AG09319 (cell line): ENCODE measurements at regions not wholly inside any gene's neighbourhood (a gene's known extent, or its start where the extent isn't known, plus 50 kb on each side); places are given as distances from the start of the nearest gene placed in this dataset.

Experiments
- DNase-seq: peaks from one replicate; pipeline ENCODE4 v3.0.0-alpha.2; 2010; ENCODE audit warnings: low read depth; ENCODE audit errors: extremely low read depth
- TF ChIP-seq, protein P1 (sequence below): IDR thresholded peaks from 2 replicates; pipeline ENCODE4 v1.5.1; 2011; ENCODE audit warnings: low read depth, mild to moderate bottlenecking, inconsistent platforms, low read length, moderate library complexity

DNA sequence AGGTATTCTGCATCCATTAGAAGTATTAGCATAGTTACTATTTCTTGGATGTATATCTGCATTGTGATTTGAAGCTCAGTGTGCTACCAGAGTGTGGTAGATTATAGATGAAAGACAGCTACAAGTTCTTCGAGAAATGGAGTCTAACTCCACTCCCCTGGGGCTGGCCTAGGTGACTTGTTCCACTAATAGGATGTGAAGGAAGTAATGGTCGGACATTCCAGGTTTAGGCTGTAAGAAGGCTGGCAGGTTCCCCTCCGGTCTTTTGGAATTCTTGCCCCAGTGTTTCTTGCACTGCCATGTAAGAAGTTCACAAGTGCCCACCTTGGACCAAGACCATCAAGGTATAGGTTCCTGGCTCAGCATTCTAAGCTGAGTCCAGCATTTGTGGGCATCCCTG lies 236.4 kb downstream of the FLRT2 start:
- TF ChIP-seq, protein P1, sequence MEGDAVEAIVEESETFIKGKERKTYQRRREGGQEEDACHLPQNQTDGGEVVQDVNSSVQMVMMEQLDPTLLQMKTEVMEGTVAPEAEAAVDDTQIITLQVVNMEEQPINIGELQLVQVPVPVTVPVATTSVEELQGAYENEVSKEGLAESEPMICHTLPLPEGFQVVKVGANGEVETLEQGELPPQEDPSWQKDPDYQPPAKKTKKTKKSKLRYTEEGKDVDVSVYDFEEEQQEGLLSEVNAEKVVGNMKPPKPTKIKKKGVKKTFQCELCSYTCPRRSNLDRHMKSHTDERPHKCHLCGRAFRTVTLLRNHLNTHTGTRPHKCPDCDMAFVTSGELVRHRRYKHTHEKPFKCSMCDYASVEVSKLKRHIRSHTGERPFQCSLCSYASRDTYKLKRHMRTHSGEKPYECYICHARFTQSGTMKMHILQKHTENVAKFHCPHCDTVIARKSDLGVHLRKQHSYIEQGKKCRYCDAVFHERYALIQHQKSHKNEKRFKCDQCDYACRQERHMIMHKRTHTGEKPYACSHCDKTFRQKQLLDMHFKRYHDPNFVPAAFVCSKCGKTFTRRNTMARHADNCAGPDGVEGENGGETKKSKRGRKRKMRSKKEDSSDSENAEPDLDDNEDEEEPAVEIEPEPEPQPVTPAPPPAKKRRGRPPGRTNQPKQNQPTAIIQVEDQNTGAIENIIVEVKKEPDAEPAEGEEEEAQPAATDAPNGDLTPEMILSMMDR: no peak

DNA sequence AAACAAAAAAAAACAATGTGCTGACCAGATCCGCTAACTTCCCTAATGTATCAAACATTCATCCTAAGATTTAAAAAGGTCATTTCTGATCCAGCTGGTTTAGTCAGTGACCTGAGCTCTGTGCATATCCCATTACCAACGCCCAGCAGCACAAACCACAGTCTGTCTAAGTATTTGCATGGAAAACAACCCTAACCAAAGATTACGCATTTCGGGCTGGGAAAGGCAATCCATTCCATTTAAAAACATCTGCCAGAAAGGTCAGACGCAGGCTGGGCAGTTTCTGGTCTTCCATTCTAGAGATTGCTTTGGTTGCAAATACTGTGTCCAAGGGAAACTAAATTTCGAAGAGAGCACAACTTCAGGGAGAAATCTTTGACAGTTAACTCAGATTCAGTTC lies 234.9 kb downstream of the FLRT2 start:
- DNase-seq: no peak
- TF ChIP-seq, protein P1: no peak

More for the DNA sequence above, 236.4 kb downstream of the FLRT2 start:
- DNase-seq: no peak

DNA sequence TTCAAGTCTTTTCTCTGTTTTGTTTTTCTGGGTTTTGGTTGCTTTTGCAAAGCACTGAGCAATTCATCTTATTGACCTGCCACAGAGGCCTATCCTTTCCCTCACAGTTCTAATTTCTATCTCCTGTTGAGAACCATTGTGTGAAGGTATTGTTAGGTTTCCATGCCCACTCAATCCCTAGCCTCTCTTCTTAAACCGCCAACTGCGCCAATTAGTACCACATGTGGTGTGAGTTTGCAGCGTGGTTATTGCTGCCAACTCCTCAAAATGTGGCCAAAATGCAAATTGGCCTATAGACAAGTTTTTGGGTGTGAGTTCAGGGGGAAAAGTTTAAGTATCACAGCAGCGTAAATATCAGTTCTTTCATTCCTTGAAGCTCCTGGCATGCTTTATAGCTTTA lies 232.6 kb downstream of the FLRT2 start:
- DNase-seq: no peak
- TF ChIP-seq, protein P1: no peak

DNA sequence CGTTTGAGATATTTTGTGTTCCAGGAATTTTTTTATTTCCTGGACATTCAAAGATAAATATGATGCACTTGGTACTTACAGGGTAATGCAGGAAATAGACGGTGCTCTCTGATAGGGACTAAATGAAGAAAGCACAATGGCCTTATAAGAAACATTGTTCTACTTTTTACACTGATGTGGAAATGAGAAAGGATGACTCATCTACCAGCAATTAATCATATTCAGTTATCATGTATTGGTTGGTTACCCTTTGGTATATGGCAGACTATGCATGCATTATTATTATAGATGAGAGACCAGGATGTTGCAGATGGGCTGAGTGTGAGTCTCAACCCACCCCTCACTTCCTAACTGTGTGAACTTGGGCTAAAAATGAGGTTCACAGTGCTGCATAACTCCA lies 222.2 kb downstream of the FLRT2 start:
- TF ChIP-seq, protein P1: no peak
- no peak for DNase-seq

DNA sequence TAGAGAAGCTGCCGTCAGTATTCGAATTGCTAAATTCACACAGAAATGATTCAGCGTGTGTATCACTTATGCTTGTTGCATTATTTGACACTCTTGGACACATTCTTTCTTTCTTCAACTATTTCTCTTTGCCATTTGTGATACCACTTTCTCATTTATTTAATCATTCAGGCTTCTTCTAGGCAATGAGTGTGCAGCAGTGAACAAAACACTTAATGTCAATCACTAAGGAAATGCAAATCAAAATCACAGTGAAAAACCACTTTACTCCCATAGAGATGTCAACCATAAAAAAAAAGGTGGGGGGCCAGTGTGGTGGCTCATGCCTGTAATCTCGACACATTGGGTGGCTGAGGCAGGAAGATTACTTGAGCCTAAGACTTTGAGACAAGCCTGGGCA lies 214.6 kb downstream of the FLRT2 start:
- TF ChIP-seq, protein P1: no peak
- DNase-seq: no peak

DNA sequence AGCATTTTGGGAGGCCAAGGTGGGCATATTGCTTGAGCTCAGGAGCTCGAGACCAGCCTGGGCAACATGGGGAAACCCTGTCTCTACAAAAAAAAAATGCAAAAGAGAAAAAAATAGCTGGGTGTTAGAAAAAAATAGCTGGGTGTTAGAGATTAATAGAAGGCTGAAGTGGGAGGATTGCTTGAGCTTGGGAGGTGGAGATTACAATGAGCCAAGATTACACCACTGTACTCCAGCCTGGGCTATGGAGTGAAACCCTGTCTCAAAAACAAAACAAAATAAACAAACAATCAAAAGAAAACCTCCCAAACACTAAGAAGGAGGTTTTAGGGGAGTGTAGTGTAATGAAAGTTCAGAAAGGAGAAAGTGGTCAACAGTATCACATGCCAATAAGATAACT lies 202.1 kb downstream of the FLRT2 start:
- DNase-seq: no peak
- TF ChIP-seq, protein P1: no peak

GRCh38 chr14:85731186-85731585 lies 201.2 kb downstream of the FLRT2 start:
- peak; percentile 44 for DNase-seq

More at GRCh38 chr14:85731186-85731585, 201.2 kb downstream of the FLRT2 start:
- TF ChIP-seq, protein P1: no peak
